ENCODE measurements at regions not wholly inside any gene's neighbourhood (a gene's known extent, or its start where the extent isn't known, plus 50 kb on each side); places are given as distances from the start of the nearest gene placed in this dataset.

DNA sequence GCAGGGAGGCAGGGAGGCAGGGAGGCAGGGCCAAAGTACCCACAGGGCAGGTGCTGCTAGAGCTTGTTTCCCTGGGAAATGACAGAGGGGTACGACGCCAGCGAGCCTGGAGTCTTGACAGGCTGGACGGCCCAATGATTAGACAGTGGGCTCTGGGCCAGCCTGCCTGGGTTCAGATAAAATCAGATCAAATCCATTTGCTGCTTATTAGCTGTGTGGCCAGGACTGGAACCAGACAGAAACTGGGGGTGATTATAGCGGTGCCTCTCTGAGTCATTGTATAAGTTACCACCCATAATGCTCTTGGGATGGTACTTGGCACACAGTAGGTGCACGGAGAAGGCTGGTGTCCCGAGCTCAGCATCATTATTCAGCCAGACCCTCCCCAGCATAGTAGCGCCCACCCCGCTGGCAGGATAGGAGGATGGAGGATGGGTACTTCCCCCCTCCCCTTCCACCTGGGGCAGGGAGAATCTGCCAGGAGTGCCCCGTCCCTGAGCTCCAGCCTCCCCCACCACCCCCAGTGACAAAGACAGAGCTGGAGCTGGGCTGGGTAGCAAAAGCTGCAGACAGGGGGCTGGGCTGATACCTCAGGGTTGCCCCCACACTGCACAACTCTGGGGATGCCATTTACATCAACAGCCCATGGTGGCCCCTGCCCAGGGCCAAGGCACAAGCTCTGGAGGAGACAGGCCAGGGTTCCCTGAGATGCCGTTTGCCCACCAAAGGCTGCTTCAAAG, 77.6 kb upstream of the TNRC6C start:
- TF ChIP-seq POLR2AphosphoS5 (IDR thresholded peaks at IDR 0.05; ENCODE audit: low read depth, low read length) (no peak), FOXP2 (optimal IDR thresholded peaks at IDR 0.05; ENCODE audit: borderline replicate concordance, extremely low read depth, extremely low read length, insufficient read depth) (no peak), TAF1 (IDR thresholded peaks at IDR 0.05; ENCODE audit: borderline replicate concordance, insufficient read depth, low read length) (no peak), SIN3A (IDR thresholded peaks at IDR 0.05; ENCODE audit: borderline replicate concordance, insufficient read depth, low read length) (no peak)
- TF ChIP-seq, protein P1, sequence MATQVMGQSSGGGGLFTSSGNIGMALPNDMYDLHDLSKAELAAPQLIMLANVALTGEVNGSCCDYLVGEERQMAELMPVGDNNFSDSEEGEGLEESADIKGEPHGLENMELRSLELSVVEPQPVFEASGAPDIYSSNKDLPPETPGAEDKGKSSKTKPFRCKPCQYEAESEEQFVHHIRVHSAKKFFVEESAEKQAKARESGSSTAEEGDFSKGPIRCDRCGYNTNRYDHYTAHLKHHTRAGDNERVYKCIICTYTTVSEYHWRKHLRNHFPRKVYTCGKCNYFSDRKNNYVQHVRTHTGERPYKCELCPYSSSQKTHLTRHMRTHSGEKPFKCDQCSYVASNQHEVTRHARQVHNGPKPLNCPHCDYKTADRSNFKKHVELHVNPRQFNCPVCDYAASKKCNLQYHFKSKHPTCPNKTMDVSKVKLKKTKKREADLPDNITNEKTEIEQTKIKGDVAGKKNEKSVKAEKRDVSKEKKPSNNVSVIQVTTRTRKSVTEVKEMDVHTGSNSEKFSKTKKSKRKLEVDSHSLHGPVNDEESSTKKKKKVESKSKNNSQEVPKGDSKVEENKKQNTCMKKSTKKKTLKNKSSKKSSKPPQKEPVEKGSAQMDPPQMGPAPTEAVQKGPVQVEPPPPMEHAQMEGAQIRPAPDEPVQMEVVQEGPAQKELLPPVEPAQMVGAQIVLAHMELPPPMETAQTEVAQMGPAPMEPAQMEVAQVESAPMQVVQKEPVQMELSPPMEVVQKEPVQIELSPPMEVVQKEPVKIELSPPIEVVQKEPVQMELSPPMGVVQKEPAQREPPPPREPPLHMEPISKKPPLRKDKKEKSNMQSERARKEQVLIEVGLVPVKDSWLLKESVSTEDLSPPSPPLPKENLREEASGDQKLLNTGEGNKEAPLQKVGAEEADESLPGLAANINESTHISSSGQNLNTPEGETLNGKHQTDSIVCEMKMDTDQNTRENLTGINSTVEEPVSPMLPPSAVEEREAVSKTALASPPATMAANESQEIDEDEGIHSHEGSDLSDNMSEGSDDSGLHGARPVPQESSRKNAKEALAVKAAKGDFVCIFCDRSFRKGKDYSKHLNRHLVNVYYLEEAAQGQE (IDR thresholded peaks at IDR 0.05; ENCODE audit: insufficient read depth in 1 of 2, low read depth in 2 of 2, low read length in 2 of 2), result no peak

DNA sequence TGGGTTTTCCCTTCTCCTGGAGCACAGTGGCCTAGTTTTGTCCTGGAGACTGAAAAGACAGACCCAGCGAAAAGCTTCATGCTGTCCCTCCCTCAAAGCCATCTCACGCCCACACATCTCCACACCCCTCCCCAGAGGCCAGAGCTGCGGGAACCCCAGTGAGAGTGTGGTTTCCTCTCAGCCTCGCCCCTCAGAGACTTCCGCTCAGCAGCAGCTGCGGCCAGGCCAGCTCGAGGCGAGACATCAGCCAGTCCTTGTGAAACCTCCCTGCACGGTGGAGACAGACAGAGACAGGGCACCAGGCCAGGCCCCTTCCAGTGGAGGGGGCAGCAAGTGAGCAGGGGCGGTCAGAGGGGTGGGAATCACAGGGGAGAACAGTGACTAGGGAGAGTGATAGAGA, 77.0 kb upstream of the TNRC6C start:
- TF ChIP-seq TAF1 (IDR thresholded peaks at IDR 0.05; ENCODE audit: borderline replicate concordance, insufficient read depth, low read length) (no peak), SIN3A (IDR thresholded peaks at IDR 0.05; ENCODE audit: borderline replicate concordance, insufficient read depth, low read length) (no peak), FOXP2 (optimal IDR thresholded peaks at IDR 0.05; ENCODE audit: borderline replicate concordance, extremely low read depth, extremely low read length, insufficient read depth) (no peak), POLR2AphosphoS5 (IDR thresholded peaks at IDR 0.05; ENCODE audit: low read depth, low read length) (no peak)
- TF ChIP-seq, protein P1 (IDR thresholded peaks at IDR 0.05; ENCODE audit: insufficient read depth in 1 of 2, low read depth in 2 of 2, low read length in 2 of 2), result no peak

DNA sequence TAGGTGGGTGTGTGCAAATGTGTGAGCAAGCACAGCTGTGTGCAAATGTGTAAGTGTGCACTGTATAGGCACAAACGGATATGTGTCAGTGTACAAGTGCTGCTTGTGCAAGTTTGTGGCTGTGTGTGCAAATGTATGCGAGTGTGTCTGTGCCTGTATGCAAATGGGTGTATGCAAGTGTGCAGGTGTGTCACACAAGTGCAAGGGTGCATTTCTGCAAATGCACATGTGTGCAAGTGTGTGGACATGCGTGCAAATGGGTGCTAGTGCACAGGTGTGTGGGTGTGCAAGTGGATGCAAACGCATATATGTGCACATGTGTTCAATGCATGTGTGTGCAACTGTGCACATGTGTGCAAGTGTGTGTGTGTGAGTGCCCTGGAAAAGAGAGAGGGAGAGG, 76.5 kb upstream of the TNRC6C start:
- TF ChIP-seq FOXP2 (optimal IDR thresholded peaks at IDR 0.05; ENCODE audit: borderline replicate concordance, extremely low read depth, extremely low read length, insufficient read depth) (no peak), SIN3A (IDR thresholded peaks at IDR 0.05; ENCODE audit: borderline replicate concordance, insufficient read depth, low read length) (no peak), POLR2AphosphoS5 (IDR thresholded peaks at IDR 0.05; ENCODE audit: low read depth, low read length) (no peak), TAF1 (IDR thresholded peaks at IDR 0.05; ENCODE audit: borderline replicate concordance, insufficient read depth, low read length) (no peak)
- TF ChIP-seq, protein P1 (IDR thresholded peaks at IDR 0.05; ENCODE audit: insufficient read depth in 1 of 2, low read depth in 2 of 2, low read length in 2 of 2), result no peak

DNA sequence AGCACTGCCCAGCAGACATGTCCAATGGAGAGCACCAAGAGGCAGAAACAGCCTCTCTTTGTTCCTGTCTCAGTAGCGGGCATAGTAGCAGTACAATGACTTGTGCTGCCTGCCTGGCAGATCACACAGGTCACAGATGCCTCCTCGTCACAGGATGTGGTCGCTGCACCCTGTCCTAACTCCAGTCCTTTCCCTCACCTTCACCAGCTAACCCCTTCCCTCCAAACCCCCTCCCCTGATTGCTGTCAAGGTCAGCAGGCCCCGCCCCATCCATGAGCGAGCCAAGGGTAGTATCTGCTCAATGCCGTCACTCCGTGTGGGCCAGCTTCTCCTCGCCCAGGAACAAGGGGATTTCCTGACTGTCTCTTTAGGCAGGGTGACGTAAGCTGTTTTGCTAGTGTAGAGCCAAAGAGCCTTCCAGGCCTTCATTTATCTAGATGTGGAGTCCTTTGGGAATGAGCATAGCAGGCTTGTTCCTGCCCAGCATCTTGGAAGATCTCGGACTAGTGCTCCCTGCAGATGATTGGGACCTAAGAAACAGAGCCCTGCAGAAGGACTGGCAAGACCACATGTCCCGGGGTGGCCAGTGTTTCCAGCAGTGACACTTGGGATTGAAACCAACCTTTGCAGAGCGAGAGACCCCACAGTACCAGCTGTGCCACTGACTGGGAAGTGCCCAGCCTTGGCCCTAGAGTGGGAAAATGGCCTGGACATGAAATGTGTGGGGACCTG, 75.9 kb upstream of the TNRC6C start:
- TF ChIP-seq FOXP2 (optimal IDR thresholded peaks at IDR 0.05; ENCODE audit: borderline replicate concordance, extremely low read depth, extremely low read length, insufficient read depth), result no peak
- TF ChIP-seq POLR2AphosphoS5 (IDR thresholded peaks at IDR 0.05; ENCODE audit: low read depth, low read length), result no peak
- no peak for TF ChIP-seq SIN3A (IDR thresholded peaks at IDR 0.05; ENCODE audit: borderline replicate concordance, insufficient read depth, low read length)
- no peak for TF ChIP-seq TAF1 (IDR thresholded peaks at IDR 0.05; ENCODE audit: borderline replicate concordance, insufficient read depth, low read length)
- TF ChIP-seq, protein P1 (IDR thresholded peaks at IDR 0.05; ENCODE audit: insufficient read depth in 1 of 2, low read depth in 2 of 2, low read length in 2 of 2), result no peak

Measured in PFSK-1 (cell line).